ENCODE measurements at regions not wholly inside any gene's neighbourhood (a gene's known extent, or its start where the extent isn't known, plus 50 kb on each side); places are given as distances from the start of the nearest gene placed in this dataset.

- intact Hi-C loops (cut with DNase I; ENCODE audit: low total_unique reads) = no loop called here
- no peak for DNase-seq
- Histone ChIP-seq H3K4me1 (no peaks in the 10 kb centered on the region), H3K4me3 (no peak overlapping the region), H3K27me3 (replicated peaks in 1 of 7) (no peaks in the 10 kb centered on the region), H3K9me3 (peaks cover 0 to 3% (median 0%) of the 10 kb centered on the region in 8 donors), H3K27ac (no peak overlapping the region), H3K36me3 (no peaks in the 10 kb centered on the region)
- TF ChIP-seq CTCF (IDR thresholded peaks at IDR 0.05 in 8 of 11, conservative IDR thresholded peaks at IDR 0.05 in 3 of 11) (no peak), POLR2A (IDR thresholded peaks at IDR 0.05) (no peak), POLR2AphosphoS5 (IDR thresholded peaks at IDR 0.05) (no peak)
- 62 to 81% (median 66%) methylated on average over 4 of the region's 4 CpGs for WGBS, 5 donors
Observed at GRCh38 chr18:40272630-40273231, 1682.3 kb upstream of the PIK3C3 start.

- H3K36me3 ChIP-seq = no peaks in the 10 kb centered on the region
- no peak overlapping the region for H3K27ac ChIP-seq
- no peak for DNase-seq
- H3K4me1 ChIP-seq = no peaks in the 10 kb centered on the region
- H3K27me3 ChIP-seq (replicated peaks in 1 of 7) = no peaks in the 10 kb centered on the region
- TF ChIP-seq CTCF (IDR thresholded peaks at IDR 0.05 in 8 of 11, conservative IDR thresholded peaks at IDR 0.05 in 3 of 11) (no peak), POLR2A (IDR thresholded peaks at IDR 0.05) (no peak), POLR2AphosphoS5 (IDR thresholded peaks at IDR 0.05) (no peak)
- H3K9me3 ChIP-seq = peaks cover 0 to 19% (median 0%) of the 10 kb centered on the region in 8 donors
- intact Hi-C loops (cut with DNase I; ENCODE audit: low total_unique reads) = no loop called here
- WGBS, 5 donors = 68 to 84% (median 79%) methylated on average over 6 of the region's 6 CpGs
- H3K4me3 ChIP-seq = no peak overlapping the region
Observed at GRCh38 chr18:40259115-40259835, 1695.8 kb upstream of the PIK3C3 start.

GRCh38 chr18:40258311-40258710 lies 1696.7 kb upstream of the PIK3C3 start:
- TF ChIP-seq POLR2A (IDR thresholded peaks at IDR 0.05) (no peak), POLR2AphosphoS5 (IDR thresholded peaks at IDR 0.05) (no peak), CTCF (IDR thresholded peaks at IDR 0.05 in 8 of 11, conservative IDR thresholded peaks at IDR 0.05 in 3 of 11) (no peak)
- intact Hi-C loops (cut with DNase I; ENCODE audit: low total_unique reads) = no loop called here
- DNase-seq = no peak

GRCh38 chr18:40250236-40250635 lies 1704.8 kb upstream of the PIK3C3 start:
- 75 to 86% (median 79%) methylated on average over 1 of the region's 1 CpG for WGBS, 5 donors
- Histone ChIP-seq H3K4me1 (no peaks in the 10 kb centered on the region), H3K27me3 (replicated peaks in 1 of 7) (no peaks in the 10 kb centered on the region), H3K36me3 (no peaks in the 10 kb centered on the region), H3K27ac (no peak overlapping the region), H3K4me3 (no peak overlapping the region), H3K9me3 (peaks cover 0 to 13% (median 4%) of the 10 kb centered on the region in 8 donors)
- no peak for DNase-seq
- intact Hi-C loops (cut with DNase I; ENCODE audit: low total_unique reads) = no loop called here
- TF ChIP-seq CTCF (IDR thresholded peaks at IDR 0.05 in 8 of 11, conservative IDR thresholded peaks at IDR 0.05 in 3 of 11) (no peak), POLR2AphosphoS5 (IDR thresholded peaks at IDR 0.05) (no peak), POLR2A (IDR thresholded peaks at IDR 0.05) (no peak)

More at GRCh38 chr18:40258311-40258710, 1696.7 kb upstream of the PIK3C3 start:
- Histone ChIP-seq H3K36me3 (no peaks in the 10 kb centered on the region), H3K9me3 (peaks cover 0 to 19% (median 0%) of the 10 kb centered on the region in 8 donors), H3K4me1 (no peaks in the 10 kb centered on the region), H3K27me3 (replicated peaks in 1 of 7) (no peaks in the 10 kb centered on the region), H3K27ac (no peak overlapping the region), H3K4me3 (no peak overlapping the region)
- WGBS, 5 donors = 49 to 79% (median 75%) methylated on average over 2 of the region's 2 CpGs
